Mucosa of descending colon (tissue), 3 donors: ENCODE measurements at regions not wholly inside any gene's neighbourhood (a gene's known extent, or its start where the extent isn't known, plus 50 kb on each side); places are given as distances from the start of the nearest gene placed in this dataset.

Experiments
- ATAC-seq: fragments of 200-7000 bp; cut with Tn5 transposase; one replicate; pipeline ENCODE4 v1.9.1; 2020; ENCODE audit warnings: mild to moderate bottlenecking, moderate library complexity
- DNase-seq, 3 donors: peaks; one replicate each; pipeline ENCODE4 v3.0.0-alpha.2; 2020
- H3K36me3 ChIP-seq: fragments of 200-600 bp; one replicate; pipeline ENCODE4 v1.8.0; 2021; ENCODE audit warnings: low read depth, mild to moderate bottlenecking
- H3K4me1 ChIP-seq: fragments of 200-600 bp; one replicate; pipeline ENCODE4 v1.8.0; 2021; ENCODE audit warnings: low read depth, mild to moderate bottlenecking
- H3K4me3 ChIP-seq: fragments of 200-600 bp; one replicate; pipeline ENCODE4 v1.8.0; 2021; ENCODE audit warnings: mild to moderate bottlenecking
- H3K9me3 ChIP-seq: fragments of 200-600 bp; one replicate; pipeline ENCODE4 v1.8.0; 2021; ENCODE audit warnings: mild to moderate bottlenecking
- intact Hi-C, 2 donors: fragments of 100-400 bp; cut with DNase I in 1 of 2; cut with micrococcal nuclease in 1 of 2; formaldehyde crosslinking; loops; one replicate each; pipeline versions ENCODE4 v1.11.0 to v1.11.1; 2022; cut with DNase I, micrococcal nuclease
- TF ChIP-seq, protein P1 (sequence below): fragments of 200-600 bp; IDR thresholded peaks from one replicate; pipeline ENCODE4 v1.8.0; 2022; ENCODE audit warnings: antibody characterized with exemption, mild to moderate bottlenecking
- donor health status: DM: no; HTN: no; CAD: no; lungs with moderate emphysema.
- donor health status: DM: no; HTN: no; CAD: no.
- donor health status: DM: no; HTN: yes; CAD: no.

DNA sequence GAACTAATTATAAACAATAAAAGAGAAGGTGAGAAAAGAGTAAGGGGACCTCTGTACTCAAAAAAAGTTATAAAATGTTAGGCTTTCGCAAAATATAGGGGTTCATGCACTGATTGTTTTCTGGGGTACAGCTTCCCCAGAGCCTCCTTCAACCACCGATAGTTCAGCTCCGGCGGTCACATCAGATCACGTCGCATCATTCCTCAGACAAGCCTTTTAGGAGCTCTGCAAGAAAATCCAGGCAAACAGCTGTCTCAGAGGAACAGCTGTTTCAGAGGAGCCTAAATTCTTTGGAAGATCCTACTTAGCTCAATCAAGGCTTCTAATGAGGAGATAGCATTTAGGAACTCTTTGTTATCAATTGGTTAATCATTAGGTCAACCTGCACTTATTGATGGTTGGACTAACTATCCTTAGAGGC lies 78.7 kb downstream of the MYCN start:
- Histone ChIP-seq H3K4me3 (no peak overlapping the region), H3K36me3 (no peaks in the 10 kb centered on the region), H3K9me3 (no peaks in the 10 kb centered on the region), H3K4me1 (peaks cover under 1% of the 10 kb centered on the region)
- intact Hi-C loops = loop anchor here in 1 of 2 donors (10.0 kb wide), 1 partner anchor 76 kb away; no protein-coding TSS in a partner anchor
- DNase-seq (no peak), ATAC-seq (no peak)
- TF ChIP-seq, protein P1, sequence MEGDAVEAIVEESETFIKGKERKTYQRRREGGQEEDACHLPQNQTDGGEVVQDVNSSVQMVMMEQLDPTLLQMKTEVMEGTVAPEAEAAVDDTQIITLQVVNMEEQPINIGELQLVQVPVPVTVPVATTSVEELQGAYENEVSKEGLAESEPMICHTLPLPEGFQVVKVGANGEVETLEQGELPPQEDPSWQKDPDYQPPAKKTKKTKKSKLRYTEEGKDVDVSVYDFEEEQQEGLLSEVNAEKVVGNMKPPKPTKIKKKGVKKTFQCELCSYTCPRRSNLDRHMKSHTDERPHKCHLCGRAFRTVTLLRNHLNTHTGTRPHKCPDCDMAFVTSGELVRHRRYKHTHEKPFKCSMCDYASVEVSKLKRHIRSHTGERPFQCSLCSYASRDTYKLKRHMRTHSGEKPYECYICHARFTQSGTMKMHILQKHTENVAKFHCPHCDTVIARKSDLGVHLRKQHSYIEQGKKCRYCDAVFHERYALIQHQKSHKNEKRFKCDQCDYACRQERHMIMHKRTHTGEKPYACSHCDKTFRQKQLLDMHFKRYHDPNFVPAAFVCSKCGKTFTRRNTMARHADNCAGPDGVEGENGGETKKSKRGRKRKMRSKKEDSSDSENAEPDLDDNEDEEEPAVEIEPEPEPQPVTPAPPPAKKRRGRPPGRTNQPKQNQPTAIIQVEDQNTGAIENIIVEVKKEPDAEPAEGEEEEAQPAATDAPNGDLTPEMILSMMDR = no peak

DNA sequence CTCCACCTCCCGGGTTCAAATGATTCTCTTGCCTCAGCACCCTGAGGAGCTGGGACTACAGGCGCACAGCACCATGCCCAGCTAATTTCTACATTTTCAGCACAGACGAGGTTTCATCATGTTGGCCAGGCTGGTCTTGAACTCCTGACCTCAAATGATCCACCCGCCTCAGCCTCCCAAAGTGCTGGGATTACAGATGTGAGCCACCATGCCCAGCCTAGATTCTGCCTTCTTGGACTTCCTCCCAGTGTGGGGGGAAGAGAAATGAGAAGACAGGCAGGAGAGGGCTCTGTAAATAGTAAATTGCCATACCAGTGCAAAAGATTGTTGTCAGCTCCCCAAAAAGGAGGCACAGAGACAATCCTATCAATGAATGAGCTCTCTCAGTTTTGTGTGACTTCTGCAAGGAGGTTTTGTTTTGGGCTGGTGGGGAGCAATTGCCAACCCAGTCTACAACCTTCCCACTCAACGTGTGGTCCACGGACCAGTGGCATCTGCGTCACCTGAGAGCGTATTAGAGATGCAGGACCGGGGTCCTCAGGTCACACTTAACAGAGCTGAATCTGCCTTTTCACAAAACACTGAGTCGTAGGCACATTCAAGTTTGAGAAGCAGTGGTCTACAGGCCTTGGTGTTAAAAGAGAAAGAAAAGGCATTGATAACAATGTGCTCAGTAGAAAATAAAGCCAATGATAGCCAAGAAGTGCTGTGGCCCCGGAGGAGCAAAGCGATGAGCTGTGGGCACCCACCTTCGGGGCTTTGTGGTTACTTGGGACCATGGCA lies 78.1 kb downstream of the MYCN start:
- no peak overlapping the region for H3K4me3 ChIP-seq
- DNase-seq (no peak), ATAC-seq (no peak)
- intact Hi-C loops = loop anchor here in 1 of 2 donors (10.0 kb wide), 1 partner anchor 76 kb away; no protein-coding TSS in a partner anchor
- no peaks in the 10 kb centered on the region for H3K9me3 ChIP-seq
- peaks cover 4% of the 10 kb centered on the region for H3K4me1 ChIP-seq
- TF ChIP-seq, protein P1 = no peak
- no peaks in the 10 kb centered on the region for H3K36me3 ChIP-seq

DNA sequence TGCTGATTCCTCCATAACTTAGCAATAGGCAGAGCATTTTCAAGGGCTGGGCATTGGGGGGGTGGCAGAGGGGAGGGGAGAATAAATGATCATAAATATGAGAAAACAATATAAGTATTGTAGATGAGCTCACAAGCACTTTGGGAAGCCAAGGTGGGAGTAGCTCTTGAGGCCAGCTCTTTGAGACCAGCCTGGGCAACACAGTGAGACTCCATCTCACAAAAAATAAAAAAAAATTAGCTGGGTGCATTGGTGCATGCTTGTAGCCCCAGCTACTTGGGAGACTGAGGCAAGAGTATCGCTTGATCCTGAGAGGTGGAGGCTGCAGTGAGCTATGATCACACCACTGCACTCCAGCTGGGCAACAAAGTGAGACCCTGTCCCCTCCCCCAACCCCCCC lies 75.9 kb downstream of the MYCN start:
- Histone ChIP-seq H3K4me1 (peaks cover 16% of the 10 kb centered on the region), H3K36me3 (no peaks in the 10 kb centered on the region), H3K4me3 (no peak overlapping the region), H3K9me3 (no peaks in the 10 kb centered on the region)
- TF ChIP-seq, protein P1 = no peak
- no peak for ATAC-seq
- intact Hi-C loops = loop anchor here in 1 of 2 donors (10.0 kb wide), 1 partner anchor 79 kb away; no protein-coding TSS in a partner anchor
- DNase-seq = no peak

DNA sequence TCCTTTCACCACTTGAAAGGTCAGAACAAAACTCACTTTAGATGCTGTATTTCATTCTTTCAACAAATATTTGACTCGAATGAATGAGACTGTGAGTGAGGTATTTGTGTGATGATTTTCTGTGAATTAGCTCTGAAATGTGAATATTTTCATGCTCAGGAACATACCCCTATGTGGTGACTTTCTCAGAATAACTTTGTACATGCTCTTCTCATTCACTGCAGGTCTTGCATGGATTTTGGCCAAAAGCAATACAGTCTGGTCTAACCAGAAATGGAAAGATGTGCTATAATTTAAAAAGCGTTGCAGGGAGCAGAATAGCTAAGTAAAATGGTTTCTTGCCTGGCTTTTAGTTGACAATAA lies 75.5 kb downstream of the MYCN start:
- no peak overlapping the region for H3K4me3 ChIP-seq
- ATAC-seq = no peak
- H3K4me1 ChIP-seq = peaks cover 16% of the 10 kb centered on the region
- TF ChIP-seq, protein P1 = no peak
- intact Hi-C loops = loop anchor here in 1 of 2 donors (10.0 kb wide), 1 partner anchor 79 kb away; no protein-coding TSS in a partner anchor
- H3K36me3 ChIP-seq = no peaks in the 10 kb centered on the region
- no peak for DNase-seq
- H3K9me3 ChIP-seq = no peaks in the 10 kb centered on the region

DNA sequence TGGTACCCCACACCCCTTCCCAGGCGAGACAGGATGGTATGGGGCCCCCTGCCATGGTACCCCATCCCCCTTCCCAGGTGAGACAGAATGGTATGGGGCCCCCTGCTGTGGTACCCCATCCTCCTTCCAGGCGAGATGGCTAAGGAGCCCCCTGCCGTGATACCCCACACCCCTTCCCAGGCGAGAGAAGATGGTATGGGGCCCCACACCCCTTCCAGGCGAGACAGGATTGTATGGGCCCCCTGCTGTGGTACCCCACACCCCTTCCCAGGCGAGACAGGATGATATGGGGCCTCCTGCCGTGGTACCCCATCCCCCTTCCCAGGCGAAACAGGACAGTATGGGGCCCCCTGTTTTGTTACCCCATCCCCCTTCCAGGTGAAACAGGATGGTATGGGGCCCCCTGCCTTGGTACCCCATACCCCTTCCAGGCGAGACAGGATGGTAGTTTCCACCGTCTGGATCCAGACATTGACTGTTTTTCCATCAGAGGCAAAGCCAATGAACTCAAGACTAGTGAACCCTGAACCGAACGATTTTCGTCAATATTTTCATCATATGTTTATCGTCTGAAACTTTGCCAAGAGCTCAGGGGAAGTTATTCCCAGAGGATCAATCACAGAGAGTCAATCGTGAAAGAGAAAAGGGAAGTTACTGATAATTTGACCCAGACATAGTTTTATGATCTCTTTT lies 75.0 kb downstream of the MYCN start:
- intact Hi-C loops = loop anchor here in 1 of 2 donors (10.0 kb wide), 1 partner anchor 79 kb away; no protein-coding TSS in a partner anchor
- no peaks in the 10 kb centered on the region for H3K9me3 ChIP-seq
- TF ChIP-seq, protein P1 = no peak
- no peaks in the 10 kb centered on the region for H3K36me3 ChIP-seq
- DNase-seq (no peak), ATAC-seq (no peak)
- H3K4me3 ChIP-seq = no peak overlapping the region
- H3K4me1 ChIP-seq = peaks cover 16% of the 10 kb centered on the region
